Sciatic nerve (tissue), 2 donors: ENCODE measurements at regions not wholly inside any gene's neighbourhood (a gene's known extent, or its start where the extent isn't known, plus 50 kb on each side); places are given as distances from the start of the nearest gene placed in this dataset.

Experiments used
- ATAC-seq: fragments of 200-7000 bp; cut with Tn5 transposase; one replicate; pipeline ENCODE4 v1.9.1; 2020; ENCODE audit warnings: mild to moderate bottlenecking, moderate library complexity
- DNase-seq: peaks from one replicate; pipeline ENCODE4 v3.0.0-alpha.2; 2020; ENCODE audit warnings: low spot score
- intact Hi-C: fragments of 100-400 bp; cut with DNase I; formaldehyde crosslinking; loops from one replicate; pipeline ENCODE4 v1.14.2; 2022
- donor health status: DM: no; HTN: no; CAD: no.
- donor health status: DM: no; HTN: no; CAD: no.

GRCh38 chr3:106707347-106707746 is 669.9 kb upstream of the CCDC54 start:
- DNase-seq (no peak), ATAC-seq (no peak)
- intact Hi-C loops, result no loop called here

- DNase-seq (no peak), ATAC-seq (no peak)
- intact Hi-C loops, result no loop called here
These were observed 666.6 kb upstream of the CCDC54 start for GRCh38 chr3:106710596-106710995.

- intact Hi-C loops, result no loop called here
- ATAC-seq, result no peak
- no peak for DNase-seq
These were observed 665.6 kb upstream of the CCDC54 start for GRCh38 chr3:106711650-106712049.

GRCh38 chr3:106714400-106714799 is 662.8 kb upstream of the CCDC54 start:
- no peak for ATAC-seq
- DNase-seq, result no peak
- intact Hi-C loops, result no loop called here

GRCh38 chr3:106715286-106715685 is 662.0 kb upstream of the CCDC54 start:
- no peak for ATAC-seq
- DNase-seq, result no peak
- intact Hi-C loops, result no loop called here

GRCh38 chr3:106717178-106717780 is 660.0 kb upstream of the CCDC54 start:
- DNase-seq (no peak), ATAC-seq (no peak)
- intact Hi-C loops, result no loop called here

GRCh38 chr3:106719077-106719476 is 658.2 kb upstream of the CCDC54 start:
- intact Hi-C loops, result no loop called here
- ATAC-seq, result no peak
- no peak for DNase-seq

GRCh38 chr3:106719583-106719982 is 657.7 kb upstream of the CCDC54 start:
- intact Hi-C loops, result no loop called here
- DNase-seq (no peak), ATAC-seq (no peak)

- intact Hi-C loops, result no loop called here
- DNase-seq (no peak), ATAC-seq (peak; percentile 32)
These were observed 656.7 kb upstream of the CCDC54 start for GRCh38 chr3:106720510-106720909.

- ATAC-seq, result no peak
- no peak for DNase-seq
- intact Hi-C loops, result no loop called here
These were observed 651.7 kb upstream of the CCDC54 start for GRCh38 chr3:106725566-106725965.

GRCh38 chr3:106728315-106729098 is 648.7 kb upstream of the CCDC54 start:
- intact Hi-C loops, result no loop called here
- DNase-seq (no peak), ATAC-seq (peak; percentile 73)

GRCh38 chr3:106729481-106729880 is 647.8 kb upstream of the CCDC54 start:
- intact Hi-C loops, result no loop called here
- DNase-seq (no peak), ATAC-seq (no peak)

- ATAC-seq (peak; percentile 48), DNase-seq (no peak)
- intact Hi-C loops, result no loop called here
These were observed 646.0 kb upstream of the CCDC54 start for GRCh38 chr3:106731230-106731629.

- intact Hi-C loops, result no loop called here
- DNase-seq (no peak), ATAC-seq (no peak)
These were observed 642.5 kb upstream of the CCDC54 start for GRCh38 chr3:106734712-106735111.

- intact Hi-C loops, result no loop called here
- ATAC-seq (no peak), DNase-seq (no peak)
These were observed 640.0 kb upstream of the CCDC54 start for GRCh38 chr3:106737265-106737664.

- no peak for DNase-seq
- intact Hi-C loops, result no loop called here
- peak; percentile 15 for ATAC-seq
These were observed 637.1 kb upstream of the CCDC54 start for GRCh38 chr3:106740116-106740515.

GRCh38 chr3:106745344-106746168 is 631.7 kb upstream of the CCDC54 start:
- intact Hi-C loops, result no loop called here
- no peak for ATAC-seq
- DNase-seq, result no peak

GRCh38 chr3:106746286-106746685 is 631.0 kb upstream of the CCDC54 start:
- DNase-seq (no peak), ATAC-seq (no peak)
- intact Hi-C loops, result no loop called here

- ATAC-seq, result no peak
- intact Hi-C loops, result no loop called here
- DNase-seq, result no peak
These were observed 628.6 kb upstream of the CCDC54 start for GRCh38 chr3:106748472-106749262.
